Stomach (tissue), 4 donors: ENCODE measurements at regions not wholly inside any gene's neighbourhood (a gene's known extent, or its start where the extent isn't known, plus 50 kb on each side); places are given as distances from the start of the nearest gene placed in this dataset.

Experiments used
- CTCF ChIP-seq, 7 experiments: fragments of 450-650 bp in 4 of 7; fragments of 200-600 bp in 3 of 7; sonication (generic) in 3 of 7; IDR thresholded peaks; one replicate each; pipeline ENCODE4 v1.5.1; 2016 to 2019; ENCODE audit warnings: antibody characterized with exemption in 7 of 7, control low read depth in 2 of 7, mild to moderate bottlenecking in 1 of 7
- POLR2A ChIP-seq, 4 donors: fragments of 450-650 bp; IDR thresholded peaks; one replicate each; pipeline ENCODE4 v1.6.1; 2016; ENCODE audit warnings: antibody characterized with exemption in 4 of 4, control low read depth in 2 of 4, mild to moderate bottlenecking in 1 of 4, moderate library complexity in 1 of 4
- POLR2AphosphoS5 ChIP-seq, 3 donors: sonication (generic); formaldehyde crosslinking; IDR thresholded peaks; one replicate each; pipeline ENCODE4 v1.6.1; 2016; ENCODE audit warnings: antibody characterized with exemption in 3 of 3

DNA sequence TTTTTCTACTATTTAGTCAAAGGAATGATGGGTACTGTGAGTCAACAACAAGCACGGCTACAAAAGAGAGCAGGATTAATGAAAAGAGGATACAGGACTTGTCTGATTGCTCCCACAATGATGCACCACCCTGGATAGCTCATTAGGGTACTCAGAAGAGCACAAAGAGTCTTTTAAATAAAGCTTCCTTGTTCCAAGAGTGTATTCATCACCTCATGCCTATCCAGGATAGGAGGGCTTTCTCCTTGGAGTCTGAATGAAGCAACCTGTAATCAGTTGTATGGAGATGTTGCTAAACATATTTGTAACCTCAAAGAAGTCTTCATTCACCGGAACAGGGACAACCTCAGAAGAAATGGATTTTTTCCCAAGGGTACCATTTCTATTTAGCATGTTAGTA, 219.5 kb upstream of the TMEM161B start:
- no peak for TF ChIP-seq CTCF (IDR thresholded peaks at IDR 0.05)
- TF ChIP-seq POLR2A (IDR thresholded peaks at IDR 0.05), result no peak
- TF ChIP-seq POLR2AphosphoS5 (IDR thresholded peaks at IDR 0.05), result no peak
